Right atrium auricular region (tissue), 2 donors: ENCODE measurements at regions not wholly inside any gene's neighbourhood (a gene's known extent, or its start where the extent isn't known, plus 50 kb on each side); places are given as distances from the start of the nearest gene placed in this dataset.
A peak's percentile ranks its signal among the peaks of the same experiment; 100 is the strongest.

ENCODE experiments used
- DNase-seq: peaks from one replicate; pipeline ENCODE4 v3.0.0-alpha.2; 2019; ENCODE audit warnings: low spot score
- H3K27ac ChIP-seq, 2 donors: fragments of 200-600 bp; sonication (generic); 1 replicate in 1 of 2; 2 replicates in 1 of 2; pipeline ENCODE4 v1.5.1; 2016 to 2019
- H3K27me3 ChIP-seq, 2 donors: fragments of 200-600 bp; sonication (generic); one replicate each; pipeline versions ENCODE4 v1.5.1 to v1.6.0; 2017 to 2019
- H3K36me3 ChIP-seq: fragments of 200-600 bp; sonication (generic); one replicate; pipeline ENCODE4 v1.5.1; 2016
- H3K4me1 ChIP-seq, 2 donors: fragments of 200-600 bp; sonication (generic); one replicate each; pipeline versions ENCODE4 v1.5.1 to v1.6.0; 2017 to 2019
- H3K4me3 ChIP-seq, 2 donors: fragments of 200-600 bp; sonication (generic); 1 replicate in 1 of 2; 2 replicates in 1 of 2; pipeline ENCODE4 v1.5.1; 2017 to 2019; ENCODE audit warnings: mild to moderate bottlenecking in 1 of 2, moderate library complexity in 1 of 2
- H3K9me3 ChIP-seq, 2 donors: fragments of 200-600 bp; sonication (generic); one replicate each; pipeline ENCODE4 v1.5.1; 2019
- CTCF ChIP-seq, 2 donors: fragments of 200-600 bp; sonication (generic); IDR thresholded peaks; one replicate each; pipeline ENCODE4 v1.5.1; 2019; ENCODE audit warnings: antibody characterized with exemption in 2 of 2

GRCh38 chr6:27159725-27160124 is 87.8 kb upstream of the PRSS16 start:
- Histone ChIP-seq H3K36me3 (no peaks in the 10 kb centered on the region), H3K4me1 (peaks cover 0 to 9% of the 10 kb centered on the region in 2 donors), H3K9me3 (no peaks in the 10 kb centered on the region), H3K27ac (no peak overlapping the region), H3K27me3 (no peaks in the 10 kb centered on the region), H3K4me3 (no peak overlapping the region)
- no peak for DNase-seq
- no peak for TF ChIP-seq CTCF (IDR thresholded peaks at IDR 0.05)

DNA sequence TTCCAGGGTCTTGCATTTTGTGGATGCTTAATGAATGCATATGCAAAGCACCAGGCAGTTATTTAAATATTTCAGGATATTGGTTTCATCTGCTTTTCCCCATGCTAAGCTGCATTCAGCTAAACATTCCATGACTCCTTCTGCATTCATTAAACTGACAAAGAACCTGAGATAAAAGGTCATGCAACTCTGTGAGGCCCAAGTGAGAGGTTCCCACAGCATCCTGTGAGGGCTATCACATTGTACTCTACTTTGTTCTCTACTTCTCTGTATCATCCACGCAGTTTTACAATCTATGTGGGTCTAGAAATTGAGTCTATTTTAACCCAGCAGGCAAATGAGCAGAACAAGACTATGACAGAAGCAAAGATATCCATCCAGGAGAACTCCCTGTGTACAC is 86.4 kb upstream of the PRSS16 start:
- Histone ChIP-seq H3K4me3 (no peak overlapping the region), H3K4me1 (peaks cover 0 to 9% of the 10 kb centered on the region in 2 donors), H3K9me3 (no peaks in the 10 kb centered on the region), H3K27ac (no peak overlapping the region), H3K36me3 (no peaks in the 10 kb centered on the region), H3K27me3 (no peaks in the 10 kb centered on the region)
- no peak for DNase-seq
- no peak for TF ChIP-seq CTCF (IDR thresholded peaks at IDR 0.05)

DNA sequence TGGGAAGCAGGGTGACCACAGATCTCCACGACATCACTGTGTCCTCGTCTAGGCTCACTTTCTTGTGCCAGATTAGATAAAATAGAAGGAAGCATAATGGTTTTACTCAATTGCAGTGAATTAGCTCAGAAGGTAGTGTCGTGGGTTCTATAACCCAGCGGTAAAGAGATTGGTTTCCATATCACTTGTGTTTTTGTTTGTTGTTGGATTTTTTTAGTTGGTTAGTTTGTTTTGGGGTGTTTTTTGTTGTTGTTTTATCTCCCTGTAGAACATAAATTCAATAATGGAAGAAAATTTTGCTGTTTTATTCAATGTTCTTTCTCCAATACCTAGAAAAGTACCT is 85.9 kb upstream of the PRSS16 start:
- H3K36me3 ChIP-seq: no peaks in the 10 kb centered on the region
- TF ChIP-seq CTCF (IDR thresholded peaks at IDR 0.05): no peak
- peaks cover 0 to 9% of the 10 kb centered on the region in 2 donors for H3K4me1 ChIP-seq
- no peak overlapping the region for H3K27ac ChIP-seq
- no peaks in the 10 kb centered on the region for H3K27me3 ChIP-seq
- no peak overlapping the region for H3K4me3 ChIP-seq
- DNase-seq: no peak
- H3K9me3 ChIP-seq: no peaks in the 10 kb centered on the region

- peak; percentile 68 to 82 for TF ChIP-seq CTCF (IDR thresholded peaks at IDR 0.05)
- no peaks in the 10 kb centered on the region for H3K9me3 ChIP-seq
- peaks cover 0 to 8% of the 10 kb centered on the region in 2 donors for H3K4me1 ChIP-seq
- H3K27ac ChIP-seq: no peak overlapping the region
- H3K27me3 ChIP-seq: no peaks in the 10 kb centered on the region
- DNase-seq: no peak
- no peaks in the 10 kb centered on the region for H3K36me3 ChIP-seq
- H3K4me3 ChIP-seq: no peak overlapping the region
Measured at GRCh38 chr6:27161946-27162603, 85.4 kb upstream of the PRSS16 start.

DNA sequence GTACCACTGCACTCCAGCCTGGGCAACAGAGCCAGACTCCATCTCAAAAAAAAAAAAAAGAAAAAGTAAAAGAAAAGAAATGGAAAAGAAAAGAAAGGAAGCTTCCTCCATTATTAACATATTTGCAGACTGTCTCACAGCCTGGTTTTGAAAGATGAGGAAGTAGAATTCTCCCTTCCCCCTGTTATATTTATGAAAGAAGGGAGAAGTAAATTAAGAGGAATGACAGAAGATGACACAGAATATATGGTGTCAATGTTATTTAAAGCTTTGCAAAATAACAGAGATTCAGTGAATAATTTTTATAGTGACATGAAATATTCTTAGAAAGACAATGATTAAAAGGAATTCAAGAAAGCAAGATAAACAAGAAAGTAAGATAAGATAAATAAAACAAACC is 83.7 kb upstream of the PRSS16 start:
- no peak for DNase-seq
- Histone ChIP-seq H3K4me3 (no peak overlapping the region), H3K4me1 (no peaks in the 10 kb centered on the region), H3K27me3 (no peaks in the 10 kb centered on the region), H3K27ac (no peak overlapping the region), H3K36me3 (no peaks in the 10 kb centered on the region), H3K9me3 (no peaks in the 10 kb centered on the region)
- TF ChIP-seq CTCF (IDR thresholded peaks at IDR 0.05): no peak

DNA sequence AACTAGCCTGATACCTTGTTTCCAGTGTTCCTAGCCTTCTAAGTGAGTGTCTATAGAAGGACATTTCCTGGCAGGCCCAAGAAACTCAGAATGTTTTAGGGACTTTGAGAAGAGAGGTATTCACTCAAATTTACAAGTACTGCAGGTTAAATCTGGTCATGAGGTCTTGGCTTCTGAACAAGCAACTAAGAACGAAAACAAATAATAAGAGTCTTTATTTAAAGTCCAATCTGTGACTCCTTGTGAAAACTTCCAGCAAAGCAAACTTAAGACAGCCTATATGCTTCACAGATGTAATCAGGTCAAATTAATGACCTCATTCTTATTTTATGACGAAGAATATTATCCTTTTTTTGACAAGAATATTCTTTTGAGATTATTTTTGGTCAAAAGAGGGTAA is 79.4 kb upstream of the PRSS16 start:
- H3K9me3 ChIP-seq: no peaks in the 10 kb centered on the region
- H3K27ac ChIP-seq: no peak overlapping the region
- H3K36me3 ChIP-seq: no peaks in the 10 kb centered on the region
- no peak for TF ChIP-seq CTCF (IDR thresholded peaks at IDR 0.05)
- no peak for DNase-seq
- H3K4me3 ChIP-seq: no peak overlapping the region
- no peaks in the 10 kb centered on the region for H3K4me1 ChIP-seq
- no peaks in the 10 kb centered on the region for H3K27me3 ChIP-seq
